K562 (cell line): ENCODE measurements at regions not wholly inside any gene's neighbourhood (a gene's known extent, or its start where the extent isn't known, plus 50 kb on each side); places are given as distances from the start of the nearest gene placed in this dataset.

Experiments
- ATAC-seq: fragments of 200-7000 bp; cut with Tn5 transposase; 3 replicates; pipeline ENCODE4 v1.9.1; 2020; ENCODE audit warnings: moderate library complexity
- BruUV-seq: library from RNA; stranded (reverse); fragments of 400-500 nt; replicated peaks from 2 replicates; lab custom pipeline; 2021; lab: Mats Ljungman, UMichigan
- CTCF ChIA-PET: fragments of 300-600 bp; formaldehyde crosslinking; extraction: SDS; loops from one replicate; lab custom pipeline; 2021; ENCODE audit warnings: low intra/inter-chr PET ratio; lab: Yijun Ruan, JAX
- POLR2A ChIA-PET: fragments of 300-600, 350-650 bp; sonication (Branson Sonifier 250); formaldehyde crosslinking; extraction: SDS; loops from one replicate; lab custom pipeline; 2021; ENCODE audit warnings: antibody characterized with exemption, inconsistent platforms; lab: Yijun Ruan, JAX
- DNase-seq, 4 experiments: peaks; one replicate each; pipeline versions ENCODE4 v3.0.0 to v3.0.0-alpha.2; 2011 to 2018; ENCODE audit warnings: low spot score in 3 of 4, mixed read lengths in 3 of 4; ENCODE audit errors: extremely low read depth in 1 of 4
- FAIRE-seq: peaks from 2 replicates; lab custom pipeline; 2011; peaks lifted over from hg19 to GRCh38; lab: Jason Lieb, UNC
- H2AFZ ChIP-seq: 2 replicates; pipeline ENCODE4 v1.6.0; 2011; ENCODE audit warnings: low read depth, low read length, control low read depth, inconsistent platforms
- H3K27ac ChIP-seq: fragments of 200-600 bp; 3 replicates; pipeline ENCODE4 v1.8.0; 2011; ENCODE audit warnings: low read depth, mild to moderate bottlenecking, control low read depth, inconsistent platforms, low read length, moderate library complexity, mixed read lengths; ENCODE audit errors: extremely low read depth
- H3K27me3 ChIP-seq, 2 experiments: fragments of 300-600 bp in 1 of 2; 2 replicates in 1 of 2; 3 replicates in 1 of 2; pipeline versions ENCODE4 v1.6.0 to v1.8.0; 2011; ENCODE audit warnings: inconsistent platforms in 2 of 2, low read length in 2 of 2, mild to moderate bottlenecking in 1 of 2, mixed read lengths in 1 of 2, moderate library complexity in 1 of 2; ENCODE audit not compliant: control insufficient read depth in 2 of 2, insufficient read depth in 2 of 2
- H3K36me3 ChIP-seq: fragments of 300-600 bp; 3 replicates; pipeline ENCODE4 v1.8.0; 2011; ENCODE audit warnings: mild to moderate bottlenecking, low read length, inconsistent platforms; ENCODE audit not compliant: control insufficient read depth, insufficient read depth
- H3K4me1 ChIP-seq, 2 experiments: fragments of 200-600 bp in 1 of 2; replicated peaks in 1 of 2; 2 replicates in 1 of 2; 3 replicates in 1 of 2; pipeline versions ENCODE4 v1.5.1 to v1.8.0; 2011; ENCODE audit warnings: inconsistent platforms in 2 of 2, low read length in 2 of 2, mild to moderate bottlenecking in 1 of 2, mixed read lengths in 1 of 2, moderate library complexity in 1 of 2; ENCODE audit not compliant: control insufficient read depth in 2 of 2, insufficient read depth in 2 of 2
- H3K4me2 ChIP-seq: 2 replicates; pipeline ENCODE4 v1.6.1; 2011; ENCODE audit warnings: low read length, control low read depth, inconsistent platforms, mixed read lengths; ENCODE audit not compliant: insufficient read depth
- H3K4me3 ChIP-seq: fragments of 200-600 bp; sonication (generic), shearing (Covaris generic); 2 replicates; pipeline ENCODE4 v1.5.1; 2016; ENCODE audit warnings: control low read depth, inconsistent platforms
- H3K79me2 ChIP-seq: fragments of 200-600 bp; 3 replicates; pipeline ENCODE4 v1.8.0; 2011; ENCODE audit warnings: low read length, inconsistent platforms; ENCODE audit not compliant: control insufficient read depth, insufficient read depth
- H3K9ac ChIP-seq, 2 experiments: 2 replicates each; pipeline versions ENCODE4 v1.6.0 to v1.6.1; 2011; ENCODE audit warnings: low read depth in 2 of 2, low read length in 2 of 2, control low read depth in 1 of 2, inconsistent platforms in 1 of 2, mild to moderate bottlenecking in 1 of 2, mixed read lengths in 1 of 2; ENCODE audit not compliant: insufficient read depth in 1 of 2
- H3K9me1 ChIP-seq: one replicate; pipeline ENCODE4 v1.6.0; 2011; ENCODE audit warnings: inconsistent platforms, mild to moderate bottlenecking, low read length, moderate library complexity; ENCODE audit not compliant: control insufficient read depth, insufficient read depth
- H3K9me3 ChIP-seq: replicated peaks from 2 replicates; pipeline ENCODE4 v1.5.1; 2011; ENCODE audit warnings: low read depth, low read length, inconsistent platforms; ENCODE audit not compliant: control insufficient read depth, insufficient read depth
- H4K20me1 ChIP-seq: replicated peaks from 2 replicates; pipeline ENCODE4 v1.6.1; 2011; ENCODE audit warnings: low read length, inconsistent platforms, mixed read lengths; ENCODE audit not compliant: control insufficient read depth, insufficient read depth
- EWSR1 ChIP-seq: fragments of 450-650 bp; IDR thresholded peaks from 2 replicates; pipeline ENCODE4 v1.6.1; 2018; ENCODE audit warnings: borderline replicate concordance, mild to moderate bottlenecking, low read depth, moderate library complexity; ENCODE audit not compliant: partially characterized antibody
- GTF3C2 ChIP-seq: IDR thresholded peaks from 3 replicates; pipeline ENCODE4 v1.6.1; 2011; ENCODE audit warnings: borderline replicate concordance, mild to moderate bottlenecking, moderate library complexity; ENCODE audit not compliant: insufficient read length; ENCODE audit errors: extremely low read depth
- HNRNPL ChIP-seq: fragments of 200-400 bp; formaldehyde crosslinking; IDR thresholded peaks from 2 replicates; pipeline ENCODE4 v1.6.1; 2017; ENCODE audit warnings: low read depth, mild to moderate bottlenecking, low read length
- IRF2 ChIP-seq: sonication (generic); formaldehyde crosslinking; IDR thresholded peaks from 2 replicates; pipeline ENCODE4 v1.8.1; 2022; ENCODE audit warnings: mild to moderate bottlenecking, missing genetic modification reagents
- MEIS2 ChIP-seq: fragments of 450-650 bp; IDR thresholded peaks from 2 replicates; pipeline ENCODE4 v1.6.1; 2014; ENCODE audit warnings: mild to moderate bottlenecking; ENCODE audit not compliant: partially characterized antibody
- MYBL2 ChIP-seq, 2 experiments: fragments of 450-650 bp in 1 of 2; sonication (generic) in 1 of 2; formaldehyde crosslinking in 1 of 2; IDR thresholded peaks; 2 replicates each; pipeline versions ENCODE4 v1.6.1 to v1.8.1; 2017 to 2022; ENCODE audit warnings: borderline replicate concordance in 1 of 2, inconsistent platforms in 1 of 2, low read depth in 1 of 2, mild to moderate bottlenecking in 1 of 2, missing genetic modification reagents in 1 of 2, moderate library complexity in 1 of 2
- PHF21A ChIP-seq: fragments of 450-650 bp; IDR thresholded peaks from 2 replicates; pipeline ENCODE4 v1.6.1; 2017; ENCODE audit warnings: low read depth, borderline replicate concordance
- PTRF ChIP-seq: fragments of 450-650 bp; IDR thresholded peaks from 2 replicates; pipeline ENCODE4 v1.6.1; 2016; ENCODE audit warnings: mild to moderate bottlenecking, missing genetic modification characterization, missing compliant biosample characterization
- ZNF830 ChIP-seq: fragments of 250-450 bp; sonication (Bioruptor Pico); IDR thresholded peaks from 2 replicates; pipeline ENCODE4 v1.5.0; 2021; ENCODE audit warnings: mild to moderate bottlenecking
- WGBS: fragments of 100-300 bp; shearing (Covaris generic); methylation state at CpG from one replicate; pipeline ENCODE4 v1.1.6; 2016; ENCODE audit warnings: low coverage, mixed read lengths; ENCODE audit not compliant: insufficient coverage; ENCODE audit errors: missing lambda C conversion rate; 5-methylcytosine and 5-hydroxymethylcytosine counted together
- in situ Hi-C: fragments of 300-500 bp; cut with MboI; formaldehyde crosslinking; loops from 4 replicates; pipeline ENCODE4 v1.15.0; 2018; ENCODE audit warnings: inconsistent platforms, mixed read lengths
- intact Hi-C: fragments of 100-400 bp; cut with micrococcal nuclease; formaldehyde crosslinking; loops from 2 replicates; pipeline ENCODE4 v1.14.2; 2022

DNA sequence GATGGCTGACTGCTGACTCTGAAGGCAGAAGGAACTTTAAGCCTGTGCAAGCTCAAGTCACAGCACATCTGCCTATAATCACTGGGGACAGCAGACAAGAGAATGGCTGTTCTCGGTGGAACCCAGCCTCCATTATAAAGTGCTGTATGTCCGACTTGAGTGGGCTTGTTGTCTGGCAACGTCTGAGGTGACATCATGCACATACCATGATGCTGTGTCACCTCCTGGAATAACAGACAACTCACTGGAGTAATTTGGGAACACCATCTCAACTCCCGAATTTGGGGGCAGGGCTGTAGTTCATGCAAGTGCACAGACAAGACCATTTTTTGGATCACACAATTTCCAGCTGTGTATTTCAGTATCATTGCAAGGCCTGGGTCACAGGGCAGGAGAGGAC is 59.8 kb upstream of the GPM6B start:
- in situ Hi-C loops = no loop called here
- BruUV-seq = no TSS peak

More for the DNA sequence above, 59.8 kb upstream of the GPM6B start:
- WGBS = 0% methylated on average over 3 of the region's 4 CpGs
- H3K79me2 ChIP-seq = no peaks in the 10 kb centered on the region
- no peak overlapping the region for H3K27ac ChIP-seq
- POLR2A ChIA-PET = no interaction called here
- no peak for ATAC-seq
- no peak overlapping the region for H2AFZ ChIP-seq
- no peak for FAIRE-seq
- intact Hi-C loops = no loop called here
- TF ChIP-seq GTF3C2 (no peak), ZNF830 (CRISPR knock-in tag) (no peak), PHF21A (no peak), MYBL2 (IDR thresholded peaks at IDR 0.05; ENCODE audit: low read depth) (no peak), MYBL2 (CRISPR knock-in tag; IDR thresholded peaks at IDR 0.05; ENCODE audit: borderline replicate concordance) (no peak), EWSR1 (no peak), IRF2 (CRISPR knock-in tag) (no peak), HNRNPL (no peak), MEIS2 (no peak), PTRF (tag) (no peak)
- no peaks in the 10 kb centered on the region for H3K9me1 ChIP-seq
- H4K20me1 ChIP-seq = no peaks in the 10 kb centered on the region
- no peaks in the 10 kb centered on the region for H3K36me3 ChIP-seq
- peaks cover 0 to 3% of the 10 kb centered on the region in 2 experiments; a peak in 2 of 5 replicates for H3K27me3 ChIP-seq
- no peak overlapping the region for H3K4me2 ChIP-seq
- no peak overlapping the region for H3K4me3 ChIP-seq
- DNase-seq = no peak
- CTCF ChIA-PET = no interaction called here
- H3K9me3 ChIP-seq = no peaks in the 10 kb centered on the region
- no peak overlapping the region for H3K9ac ChIP-seq
- no peaks in the 10 kb centered on the region for H3K4me1 ChIP-seq
